UCSD-AML1 (cell line): ENCODE measurements at regions not wholly inside any gene's neighbourhood (a gene's known extent, or its start where the extent isn't known, plus 50 kb on each side); places are given as distances from the start of the nearest gene placed in this dataset.

Experiments used
- DNase-seq: peaks from one replicate; lab custom pipeline; 2025; ENCODE audit not compliant: unreplicated experiment; lab: John Stamatoyannopoulos, UW

- DNase-seq = no peak
Measured at GRCh38 chr22:27083610-27084009, 426.2 kb downstream of the MIAT start.

GRCh38 chr22:27084130-27084529, 426.7 kb downstream of the MIAT start:
- DNase-seq = no peak

DNA sequence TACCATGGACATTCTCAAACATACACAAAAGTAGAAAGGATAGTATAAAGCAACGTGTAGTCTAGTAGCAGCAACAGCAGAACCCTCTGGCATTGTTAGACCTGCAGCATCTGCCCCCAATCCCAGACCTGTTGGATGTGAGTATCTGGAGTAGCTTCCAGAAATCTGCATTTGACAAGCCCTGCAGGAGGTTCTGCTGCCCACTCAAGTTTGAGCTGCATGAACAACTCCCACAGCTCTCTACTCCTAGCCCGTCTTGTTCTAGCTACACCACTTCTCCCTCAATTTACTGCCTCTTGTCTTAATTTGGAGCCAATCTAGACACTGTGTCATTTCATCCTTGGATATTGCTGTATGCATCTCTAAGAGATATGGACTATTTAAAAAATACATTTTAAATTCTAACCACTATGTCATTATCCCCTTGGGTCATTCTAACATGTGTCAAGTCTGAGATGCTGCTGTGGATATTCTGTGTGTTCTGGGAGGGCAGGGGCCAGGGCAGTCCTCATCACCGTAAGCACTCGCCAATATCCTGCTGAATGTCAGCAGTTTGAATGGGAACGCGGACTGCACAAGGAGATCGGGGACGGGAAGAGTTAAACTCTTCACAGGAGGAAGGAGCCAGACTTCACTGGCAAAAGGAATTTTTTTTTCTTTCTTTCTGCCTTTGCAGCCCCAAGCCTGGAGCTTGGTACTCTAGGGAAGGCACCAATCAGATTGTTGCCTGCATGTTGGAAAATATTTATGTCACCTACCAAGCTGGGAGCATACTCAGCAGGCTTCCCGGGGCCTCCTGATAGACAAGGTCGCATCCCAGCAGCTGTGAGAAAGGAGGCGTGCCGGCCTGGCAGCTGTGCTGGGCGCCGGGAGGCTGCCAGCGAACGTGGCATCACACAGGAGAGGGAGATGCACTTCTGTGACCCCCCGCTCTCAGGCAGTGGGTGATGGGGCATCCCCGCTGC, 429.0 kb downstream of the MIAT start:
- DNase-seq = no peak

GRCh38 chr22:27087051-27087450, 429.7 kb downstream of the MIAT start:
- no peak for DNase-seq

DNA sequence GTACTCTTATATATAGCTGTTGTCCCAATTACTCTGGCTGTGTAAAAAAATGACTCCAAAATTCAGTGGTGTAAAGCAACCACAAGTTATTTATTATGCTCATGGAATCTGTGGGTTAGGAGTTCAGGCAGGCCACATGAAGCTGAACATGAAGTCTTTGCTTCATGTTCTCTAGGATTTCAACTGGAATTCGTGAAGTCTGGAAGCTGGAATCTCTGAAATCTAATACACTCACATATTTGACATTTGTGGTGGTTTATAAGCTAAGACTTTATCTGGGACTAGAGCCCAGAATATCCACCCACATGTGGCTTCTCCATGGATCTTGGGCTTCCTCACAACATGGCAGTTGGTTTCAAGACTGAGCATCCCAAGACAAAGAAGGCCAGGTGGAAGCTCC, 430.6 kb downstream of the MIAT start:
- no peak for DNase-seq

- DNase-seq = no peak
Measured at GRCh38 chr22:27089264-27089663, 431.9 kb downstream of the MIAT start.

DNA sequence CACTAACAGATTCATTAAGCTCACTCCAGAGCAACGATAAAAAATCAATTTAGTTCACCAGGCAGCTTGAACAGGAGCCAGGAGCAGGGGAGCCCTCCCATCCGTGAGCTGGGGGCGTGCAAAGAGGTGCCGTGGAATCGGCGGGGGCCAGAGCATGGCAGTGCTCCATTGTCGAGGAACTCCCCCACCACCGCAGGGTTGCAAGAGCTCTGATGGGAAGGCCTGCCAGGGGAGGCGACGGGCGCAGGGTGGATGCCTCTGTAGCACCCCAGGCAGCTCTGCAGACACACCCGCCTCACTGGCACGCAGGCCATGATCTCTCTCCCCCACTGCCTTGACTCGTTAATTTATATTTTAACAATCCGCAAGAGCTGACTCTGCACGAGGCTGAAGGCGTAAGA, 433.2 kb downstream of the MIAT start:
- DNase-seq = no peak

DNA sequence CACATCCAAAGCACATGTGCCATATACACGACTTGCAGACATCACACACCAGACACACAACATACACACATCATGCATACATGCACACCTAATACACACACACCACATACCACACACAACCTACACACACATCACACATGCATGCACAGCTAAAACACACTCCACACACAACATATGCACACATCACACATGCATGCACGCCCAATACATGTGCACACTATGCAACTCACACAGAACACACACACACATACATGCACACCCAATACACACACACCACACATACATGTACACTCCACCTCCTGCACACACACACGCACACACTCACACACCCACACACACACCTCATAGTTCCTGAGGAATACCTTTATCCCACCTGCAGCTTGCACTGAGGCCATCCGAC, 436.0 kb downstream of the MIAT start:
- DNase-seq = no peak

DNA sequence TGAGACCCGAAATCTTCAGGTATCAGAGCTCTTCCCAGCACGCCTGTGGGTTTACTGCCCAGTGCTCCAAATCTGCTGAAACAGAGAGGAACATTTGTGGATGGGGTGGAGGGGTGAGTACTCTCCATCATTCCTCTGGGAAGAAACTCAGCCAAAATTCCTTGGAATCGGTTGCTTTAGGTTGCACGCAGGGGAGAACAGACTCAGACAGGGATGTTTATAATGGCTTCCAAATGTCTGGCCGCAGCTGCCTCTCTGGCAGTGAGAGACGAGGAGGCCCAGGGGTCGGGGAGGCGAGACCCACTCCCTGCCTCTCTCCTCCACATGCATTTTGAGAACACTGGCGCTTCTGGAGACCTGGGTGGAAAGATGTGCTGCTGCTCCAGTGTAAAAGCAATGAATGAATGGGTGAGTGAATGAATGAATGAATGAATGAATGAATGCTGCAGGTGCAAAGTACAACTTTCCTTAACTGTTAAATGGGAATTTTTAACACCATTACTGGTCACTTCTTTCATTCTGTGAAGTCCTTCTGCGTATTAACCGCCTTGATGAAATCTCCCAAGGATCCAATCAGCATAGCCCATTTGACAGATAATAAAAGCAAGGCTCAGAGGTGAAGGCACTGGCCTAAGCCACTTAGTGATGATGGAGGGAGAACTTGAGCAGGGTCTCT, 437.4 kb downstream of the MIAT start:
- DNase-seq = no peak

DNA sequence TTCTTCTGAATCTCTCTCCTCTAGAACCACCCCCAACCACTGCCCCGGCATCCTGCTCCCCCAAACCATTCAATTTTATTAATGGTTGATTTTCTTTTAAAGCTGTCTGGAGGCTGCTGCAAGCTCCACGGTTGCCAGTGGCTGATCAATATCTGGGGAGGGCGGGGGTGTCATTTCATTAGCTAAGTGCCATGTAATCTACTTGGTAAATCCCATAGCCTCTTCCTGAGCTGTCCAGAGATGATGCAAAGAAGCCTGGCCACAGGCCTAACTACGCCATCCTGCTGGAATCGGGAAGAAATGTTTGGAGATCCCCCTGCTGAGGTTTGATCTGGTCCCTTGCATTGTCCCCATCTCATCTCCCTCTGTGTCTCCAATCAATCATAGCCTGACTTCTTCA, 440.1 kb downstream of the MIAT start:
- no peak for DNase-seq

DNA sequence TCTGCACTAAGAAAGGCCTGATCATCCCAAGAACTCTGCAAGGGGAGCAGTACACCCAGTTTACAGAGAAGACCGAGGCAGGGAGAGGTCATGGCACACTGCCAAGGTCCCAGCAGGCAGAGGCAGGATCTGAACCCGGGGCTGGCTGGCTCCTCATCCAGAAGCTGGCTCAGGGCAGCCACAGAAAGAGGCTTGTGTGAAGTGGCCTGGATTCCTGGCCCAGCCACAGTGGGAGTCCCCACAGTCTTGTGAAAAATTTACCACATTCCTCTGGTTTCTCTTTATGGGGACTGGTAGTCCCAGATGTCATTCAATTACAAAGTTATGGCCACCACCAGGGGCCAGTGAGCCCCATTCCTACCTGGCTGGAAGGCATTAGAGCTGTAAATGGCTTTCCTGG, 440.5 kb downstream of the MIAT start:
- DNase-seq = no peak

- DNase-seq = no peak
Measured at GRCh38 chr22:27099946-27100722, 442.7 kb downstream of the MIAT start.

DNA sequence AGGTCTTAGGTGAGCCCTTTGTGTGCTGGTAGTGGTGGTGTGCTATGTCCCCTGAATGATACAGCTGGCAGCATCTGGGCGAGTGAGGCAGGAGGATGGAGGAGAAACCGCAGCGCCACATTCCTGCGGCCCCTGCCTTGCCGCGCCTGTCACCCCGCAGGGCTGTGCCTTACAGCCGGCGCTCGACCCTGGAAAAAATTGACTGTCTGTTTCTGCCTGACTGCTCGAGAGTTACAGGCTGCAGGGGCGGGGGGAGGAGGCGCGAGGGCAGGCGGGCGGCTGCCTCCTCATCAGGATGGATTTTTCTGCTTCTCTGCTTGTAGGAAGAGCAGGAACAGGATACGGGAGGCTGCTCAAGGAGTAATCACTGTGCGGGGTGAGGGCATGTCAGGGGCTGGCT, 443.4 kb downstream of the MIAT start:
- no peak for DNase-seq

DNA sequence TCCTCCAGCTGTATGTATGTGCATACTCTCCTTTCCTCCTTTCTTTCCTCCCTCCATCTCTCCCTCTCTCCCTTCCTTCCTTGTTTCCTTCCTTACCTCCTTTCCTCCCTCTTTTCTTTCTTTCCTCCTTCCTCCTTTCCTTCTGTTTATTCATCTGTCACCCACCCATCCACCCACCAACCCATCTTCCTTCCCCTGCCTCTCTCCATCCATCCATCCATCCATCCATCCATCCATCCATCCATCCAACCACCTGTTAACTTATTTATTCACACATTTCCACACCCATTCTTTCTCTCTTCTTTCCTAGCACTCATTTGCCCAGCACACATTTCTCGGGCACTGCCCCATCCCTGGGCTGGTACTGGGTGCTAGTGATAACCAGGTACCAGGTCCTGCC, 443.9 kb downstream of the MIAT start:
- no peak for DNase-seq

GRCh38 chr22:27104449-27104848, 447.1 kb downstream of the MIAT start:
- DNase-seq = no peak

- DNase-seq = no peak
Measured at GRCh38 chr22:27105142-27106025, 448.0 kb downstream of the MIAT start.

DNA sequence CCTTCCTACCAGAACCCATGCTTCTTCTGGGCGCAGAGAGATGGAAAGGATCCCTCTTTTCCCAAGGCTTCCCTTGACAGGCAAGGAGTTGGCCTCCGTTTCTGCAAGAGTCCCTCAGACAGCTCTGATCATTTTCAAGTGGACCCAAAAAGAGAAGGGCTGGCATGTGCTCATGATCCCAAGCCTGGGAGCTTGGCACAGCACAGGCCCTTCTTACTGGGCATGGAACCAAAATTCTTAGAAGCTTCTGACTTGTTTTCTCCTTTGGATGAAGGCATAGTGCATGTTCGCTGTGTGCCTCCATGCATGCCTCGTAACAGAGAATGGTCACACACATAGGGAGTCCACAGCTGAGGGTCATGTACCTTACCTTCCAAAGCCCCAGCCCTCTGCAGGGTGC, 449.6 kb downstream of the MIAT start:
- no peak for DNase-seq

- DNase-seq = no peak
Measured at GRCh38 chr22:27107386-27107785, 450.0 kb downstream of the MIAT start.

- DNase-seq = no peak
Measured at GRCh38 chr22:27107824-27108223, 450.4 kb downstream of the MIAT start.

- no peak for DNase-seq
Measured at GRCh38 chr22:27108425-27109114, 451.2 kb downstream of the MIAT start.
